PC-9 (cell line): ENCODE measurements at regions not wholly inside any gene's neighbourhood (a gene's known extent, or its start where the extent isn't known, plus 50 kb on each side); places are given as distances from the start of the nearest gene placed in this dataset.

Experiments used
- CTCF ChIP-seq: fragments of 200-600 bp; sonication (generic); conservative IDR thresholded peaks from 2 replicates; pipeline ENCODE4 v1.6.1; 2017; ENCODE audit warnings: mixed run types, antibody characterized with exemption, mild to moderate bottlenecking, moderate library complexity
- EZH2 ChIP-seq: fragments of 200-600 bp; sonication (generic); IDR thresholded peaks from 2 replicates; pipeline ENCODE4 v1.8.0; 2017; ENCODE audit warnings: antibody characterized with exemption, low read depth

- peak; percentile 57 for TF ChIP-seq CTCF
- TF ChIP-seq EZH2: no peak
Observed at GRCh38 chr3:147119989-147120388, 286.4 kb downstream of the ZIC4 start.
